GM11168 (cell line): ENCODE measurements at regions not wholly inside any gene's neighbourhood (a gene's known extent, or its start where the extent isn't known, plus 50 kb on each side); places are given as distances from the start of the nearest gene placed in this dataset.

Source experiments
- in situ Hi-C: fragments of 300-500 bp; cut with MboI; formaldehyde crosslinking; loops from one replicate; pipeline ENCODE4 v1.12.0; 2022; ENCODE audit warnings: low sequenced_read_pairs; ENCODE audit not compliant: unreplicated experiment

DNA sequence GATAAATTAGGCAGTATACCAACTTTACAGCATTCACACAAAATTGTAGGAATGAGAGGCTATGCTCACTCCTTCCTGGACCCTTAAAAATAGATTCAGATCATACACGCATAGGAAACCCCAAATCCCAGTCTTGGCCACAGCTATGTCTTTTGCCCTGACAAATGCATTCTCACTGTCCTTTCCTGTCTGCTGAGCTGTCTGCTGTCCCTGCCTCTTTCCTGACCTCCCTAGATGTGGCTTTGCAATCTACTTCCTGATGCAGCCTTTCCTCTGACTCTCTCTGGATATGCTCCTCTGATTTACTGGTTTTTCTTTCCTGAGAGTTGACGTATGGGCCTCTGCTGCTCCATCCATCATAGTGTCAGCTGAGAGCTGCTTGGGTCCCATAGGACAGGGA, 59.8 kb upstream of the SLC35F3 start:
- in situ Hi-C loops = no loop called here
